HEK293 (cell line): ENCODE measurements at regions not wholly inside any gene's neighbourhood (a gene's known extent, or its start where the extent isn't known, plus 50 kb on each side); places are given as distances from the start of the nearest gene placed in this dataset.

Experiments
- CTCF ChIA-PET: fragments of 350-600 bp; formaldehyde crosslinking; extraction: SDS; loops from one replicate; lab custom pipeline; 2021; ENCODE audit warnings: antibody characterized with exemption; lab: Yijun Ruan, JAX
- POLR2A ChIA-PET: fragments of 300-600 bp; formaldehyde crosslinking; extraction: SDS; loops from one replicate; lab custom pipeline; 2020; ENCODE audit warnings: antibody characterized with exemption, inconsistent platforms; lab: Yijun Ruan, JAX
- H3K27ac ChIP-seq: fragments of 200-500 bp; sonication (Bioruptor generic); 2 replicates; pipeline ENCODE4 v1.5.1; 2014; ENCODE audit warnings: low read depth, low read length, control low read depth, inconsistent platforms; ENCODE audit errors: extremely low read depth
- H3K36me3 ChIP-seq, 2 experiments: fragments of 200-500 bp in 1 of 2; sonication (Bioruptor generic) in 1 of 2; 1 replicate in 1 of 2; 2 replicates in 1 of 2; pipeline ENCODE4 v1.5.1; 2014 to 2017; ENCODE audit warnings: inconsistent platforms in 2 of 2, low read length in 2 of 2; ENCODE audit not compliant: control insufficient read depth in 2 of 2, insufficient read depth in 1 of 2
- H3K4me1 ChIP-seq: fragments of 200-500 bp; sonication (Bioruptor generic); 2 replicates; pipeline ENCODE4 v1.5.1; 2014; ENCODE audit warnings: mild to moderate bottlenecking, low read length, inconsistent platforms; ENCODE audit not compliant: control insufficient read depth, insufficient read depth
- H3K4me3 ChIP-seq: 2 replicates; pipeline ENCODE4 v1.5.1; 2011; ENCODE audit warnings: low read depth, mild to moderate bottlenecking, control low read depth, low read length, moderate library complexity
- H3K9me3 ChIP-seq: fragments of 200-500 bp; sonication (Bioruptor generic); 2 replicates; pipeline ENCODE4 v1.5.1; 2014; ENCODE audit warnings: low read depth, low read length, inconsistent platforms; ENCODE audit not compliant: control insufficient read depth, insufficient read depth
- HOXA7 ChIP-seq: sonication (generic); formaldehyde crosslinking; IDR thresholded peaks from 2 replicates; pipeline ENCODE4 v1.8.1; 2022; ENCODE audit warnings: missing genetic modification reagents, borderline replicate concordance
- HOXC10 ChIP-seq: sonication (generic); formaldehyde crosslinking; IDR thresholded peaks from 2 replicates; pipeline ENCODE4 v1.8.1; 2023; ENCODE audit warnings: mild to moderate bottlenecking, missing genetic modification reagents
- KLF7 ChIP-seq: fragments of 450-650 bp; formaldehyde crosslinking; IDR thresholded peaks from 2 replicates; pipeline ENCODE4 v1.5.1; 2016; ENCODE audit warnings: missing biosample characterization, missing genetic modification characterization, borderline replicate concordance
- OSR2 ChIP-seq: fragments of 450-650 bp; formaldehyde crosslinking; IDR thresholded peaks from 2 replicates; pipeline ENCODE4 v1.5.1; 2016; ENCODE audit warnings: missing biosample characterization, missing genetic modification characterization
- SCRT1 ChIP-seq: fragments of 450-650 bp; formaldehyde crosslinking; IDR thresholded peaks from 2 replicates; pipeline ENCODE4 v1.5.1; 2016; ENCODE audit warnings: missing biosample characterization, missing genetic modification characterization, borderline replicate concordance
- SP7 ChIP-seq: fragments of 450-650 bp; formaldehyde crosslinking; IDR thresholded peaks from 2 replicates; pipeline ENCODE4 v1.5.1; 2016; ENCODE audit warnings: missing biosample characterization, missing genetic modification characterization
- TRIM28 ChIP-seq: IDR thresholded peaks from 2 replicates; pipeline ENCODE4 v1.6.1; 2011; ENCODE audit warnings: low read length, control low read depth, borderline replicate concordance
- ZNF133 ChIP-seq: fragments of 450-650 bp; formaldehyde crosslinking; IDR thresholded peaks from 2 replicates; pipeline ENCODE4 v1.5.1; 2016; ENCODE audit warnings: missing biosample characterization, missing genetic modification characterization
- ZNF157 ChIP-seq: fragments of 450-650 bp; formaldehyde crosslinking; IDR thresholded peaks from 2 replicates; pipeline ENCODE4 v1.5.1; 2016; ENCODE audit warnings: missing biosample characterization, missing genetic modification characterization
- ZNF16 ChIP-seq: fragments of 450-650 bp; formaldehyde crosslinking; IDR thresholded peaks from 2 replicates; pipeline ENCODE4 v1.5.1; 2016; ENCODE audit warnings: low read depth, missing biosample characterization, missing genetic modification characterization
- ZNF335 ChIP-seq: fragments of 450-650 bp; formaldehyde crosslinking; conservative IDR thresholded peaks from 2 replicates; pipeline ENCODE4 v1.5.1; 2016; ENCODE audit warnings: missing biosample characterization, missing genetic modification characterization
- ZNF350 ChIP-seq: fragments of 450-650 bp; formaldehyde crosslinking; IDR thresholded peaks from 2 replicates; pipeline ENCODE4 v1.5.0; 2017; ENCODE audit warnings: missing biosample characterization, mild to moderate bottlenecking, missing genetic modification characterization
- ZNF354C ChIP-seq: fragments of 450-650 bp; formaldehyde crosslinking; IDR thresholded peaks from 2 replicates; pipeline ENCODE4 v1.5.1; 2016; ENCODE audit warnings: missing biosample characterization, missing genetic modification characterization, low read depth, borderline replicate concordance
- ZNF416 ChIP-seq: fragments of 450-650 bp; formaldehyde crosslinking; IDR thresholded peaks from 2 replicates; pipeline ENCODE4 v1.5.1; 2016; ENCODE audit warnings: missing biosample characterization, missing genetic modification characterization
- ZNF501 ChIP-seq: fragments of 450-650 bp; formaldehyde crosslinking; IDR thresholded peaks from 2 replicates; pipeline ENCODE4 v1.5.1; 2016; ENCODE audit warnings: missing biosample characterization, missing genetic modification characterization
- ZNF585B ChIP-seq: fragments of 450-650 bp; formaldehyde crosslinking; IDR thresholded peaks from 2 replicates; pipeline ENCODE4 v1.5.1; 2016; ENCODE audit warnings: missing biosample characterization, missing genetic modification characterization
- ZNF596 ChIP-seq: fragments of 450-650 bp; IDR thresholded peaks from 2 replicates; pipeline ENCODE4 v1.5.0; 2018; ENCODE audit warnings: missing biosample characterization, mild to moderate bottlenecking, missing genetic modification characterization, moderate library complexity
- ZNF792 ChIP-seq: fragments of 450-650 bp; formaldehyde crosslinking; IDR thresholded peaks from 2 replicates; pipeline ENCODE4 v1.5.1; 2016; ENCODE audit warnings: missing biosample characterization, missing genetic modification characterization
- ZNF837 ChIP-seq: fragments of 450-650 bp; formaldehyde crosslinking; IDR thresholded peaks from 2 replicates; pipeline ENCODE4 v1.5.1; 2016; ENCODE audit warnings: missing biosample characterization, missing genetic modification characterization
- ZXDB ChIP-seq: fragments of 450-650 bp; formaldehyde crosslinking; IDR thresholded peaks from 2 replicates; pipeline ENCODE4 v1.5.1; 2016; ENCODE audit warnings: missing biosample characterization, missing genetic modification characterization
- TF ChIP-seq, protein P1 (sequence below): fragments of 450-650 bp; formaldehyde crosslinking; IDR thresholded peaks from 2 replicates; pipeline ENCODE4 v1.5.1; 2016; ENCODE audit warnings: missing biosample characterization, missing genetic modification characterization
- TF ChIP-seq, protein P2 (sequence below): fragments of 450-650 bp; formaldehyde crosslinking; IDR thresholded peaks from 2 replicates; pipeline ENCODE4 v1.5.1; 2016; ENCODE audit warnings: missing biosample characterization, missing genetic modification characterization, low read depth
- TF ChIP-seq, protein P3 (sequence below): fragments of 450-650 bp; formaldehyde crosslinking; IDR thresholded peaks from 2 replicates; pipeline ENCODE4 v1.5.1; 2016; ENCODE audit warnings: missing biosample characterization, missing genetic modification characterization
- TF ChIP-seq, protein P4 (sequence below): IDR thresholded peaks from 2 replicates; pipeline ENCODE4 v1.6.1; 2011; ENCODE audit warnings: mild to moderate bottlenecking, low read depth, low read length, borderline replicate concordance
- TF ChIP-seq, protein P5 (sequence below): fragments of 450-650 bp; formaldehyde crosslinking; IDR thresholded peaks from 2 replicates; pipeline ENCODE4 v1.5.1; 2016; ENCODE audit warnings: missing biosample characterization, missing genetic modification characterization

DNA sequence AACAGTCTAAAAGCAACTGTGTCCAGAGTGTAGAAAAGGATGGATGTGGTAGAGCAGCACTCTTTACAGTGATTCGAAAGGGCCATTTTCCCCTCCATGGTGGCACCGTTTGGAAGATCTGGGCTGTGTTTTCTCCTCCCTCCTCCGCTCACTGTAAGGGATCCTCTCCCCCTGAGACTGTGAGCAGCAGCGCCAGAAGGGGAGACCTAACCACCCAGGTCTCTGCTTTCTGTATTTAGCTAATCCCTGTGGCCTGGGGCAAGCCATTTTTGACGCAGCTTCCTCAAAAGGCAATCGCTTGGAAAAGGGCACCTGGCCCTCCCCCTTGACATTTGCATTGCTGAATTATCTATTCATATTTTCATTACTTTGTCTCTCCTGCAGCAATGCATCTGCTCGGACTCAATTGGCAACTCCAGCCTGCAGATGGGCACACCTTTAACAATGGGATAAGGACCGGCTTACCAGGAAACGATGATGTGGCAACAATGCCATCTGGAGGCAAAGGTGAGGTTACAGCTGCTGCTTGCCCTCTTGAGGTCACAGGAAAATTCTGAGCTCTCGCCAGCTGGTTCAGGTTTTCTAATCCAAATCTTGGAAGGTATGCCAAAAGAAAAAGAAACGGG lies 244.3 kb upstream of the WWC1 start (continued):
- no peak for TF ChIP-seq SCRT1 (tag by site-specific recombination)
- TF ChIP-seq, all 188 proteins: peak for 2

DNA sequence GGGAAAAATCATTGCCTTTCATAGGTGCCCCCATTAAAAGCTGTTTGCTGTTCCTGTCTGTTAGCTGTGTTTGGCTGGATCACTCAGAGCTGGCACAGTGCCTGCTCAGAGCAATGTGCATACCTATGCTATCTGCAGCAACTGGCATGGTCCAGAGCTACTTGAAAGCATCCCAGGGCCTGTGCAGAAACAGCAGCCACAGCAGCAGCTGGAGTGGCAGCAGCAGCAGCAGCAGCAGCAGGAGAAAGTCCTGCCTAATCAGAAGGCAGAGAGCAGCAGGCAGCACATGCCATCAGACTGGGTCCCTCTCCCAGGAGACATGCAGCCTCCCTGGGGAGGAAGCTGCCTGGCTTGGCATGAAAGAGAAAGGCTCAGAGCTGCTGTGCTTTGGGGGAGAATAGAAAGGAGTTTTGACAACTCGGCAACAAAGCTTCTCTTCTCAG lies 243.8 kb upstream of the WWC1 start:
- TF ChIP-seq ZNF350 (no peak), ZNF837 (tag by site-specific recombination) (no peak), ZNF596 (no peak), ZNF585B (tag by site-specific recombination) (no peak), SP7 (tag by site-specific recombination) (no peak), TRIM28 (no peak), ZNF792 (tag by site-specific recombination) (no peak), ZNF16 (tag by site-specific recombination) (no peak), KLF7 (tag by site-specific recombination) (no peak), OSR2 (tag by site-specific recombination) (no peak), ZNF157 (no peak), ZNF133 (tag by site-specific recombination) (no peak)
- TF ChIP-seq, protein P1, sequence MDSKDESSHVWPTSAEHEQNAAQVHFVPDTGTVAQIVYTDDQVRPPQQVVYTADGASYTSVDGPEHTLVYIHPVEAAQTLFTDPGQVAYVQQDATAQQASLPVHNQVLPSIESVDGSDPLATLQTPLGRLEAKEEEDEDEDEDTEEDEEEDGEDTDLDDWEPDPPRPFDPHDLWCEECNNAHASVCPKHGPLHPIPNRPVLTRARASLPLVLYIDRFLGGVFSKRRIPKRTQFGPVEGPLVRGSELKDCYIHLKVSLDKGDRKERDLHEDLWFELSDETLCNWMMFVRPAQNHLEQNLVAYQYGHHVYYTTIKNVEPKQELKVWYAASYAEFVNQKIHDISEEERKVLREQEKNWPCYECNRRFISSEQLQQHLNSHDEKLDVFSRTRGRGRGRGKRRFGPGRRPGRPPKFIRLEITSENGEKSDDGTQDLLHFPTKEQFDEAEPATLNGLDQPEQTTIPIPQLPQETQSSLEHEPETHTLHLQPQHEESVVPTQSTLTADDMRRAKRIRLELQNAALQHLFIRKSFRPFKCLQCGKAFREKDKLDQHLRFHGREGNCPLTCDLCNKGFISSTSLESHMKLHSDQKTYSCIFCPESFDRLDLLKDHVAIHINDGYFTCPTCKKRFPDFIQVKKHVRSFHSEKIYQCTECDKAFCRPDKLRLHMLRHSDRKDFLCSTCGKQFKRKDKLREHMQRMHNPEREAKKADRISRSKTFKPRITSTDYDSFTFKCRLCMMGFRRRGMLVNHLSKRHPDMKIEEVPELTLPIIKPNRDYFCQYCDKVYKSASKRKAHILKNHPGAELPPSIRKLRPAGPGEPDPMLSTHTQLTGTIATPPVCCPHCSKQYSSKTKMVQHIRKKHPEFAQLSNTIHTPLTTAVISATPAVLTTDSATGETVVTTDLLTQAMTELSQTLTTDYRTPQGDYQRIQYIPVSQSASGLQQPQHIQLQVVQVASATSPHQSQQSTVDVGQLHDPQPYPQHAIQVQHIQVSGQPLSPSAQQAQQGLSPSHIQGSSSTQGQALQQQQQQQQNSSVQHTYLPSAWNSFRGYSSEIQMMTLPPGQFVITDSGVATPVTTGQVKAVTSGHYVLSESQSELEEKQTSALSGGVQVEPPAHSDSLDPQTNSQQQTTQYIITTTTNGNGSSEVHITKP (tag by site-specific recombination): no peak
- TF ChIP-seq, protein P2, sequence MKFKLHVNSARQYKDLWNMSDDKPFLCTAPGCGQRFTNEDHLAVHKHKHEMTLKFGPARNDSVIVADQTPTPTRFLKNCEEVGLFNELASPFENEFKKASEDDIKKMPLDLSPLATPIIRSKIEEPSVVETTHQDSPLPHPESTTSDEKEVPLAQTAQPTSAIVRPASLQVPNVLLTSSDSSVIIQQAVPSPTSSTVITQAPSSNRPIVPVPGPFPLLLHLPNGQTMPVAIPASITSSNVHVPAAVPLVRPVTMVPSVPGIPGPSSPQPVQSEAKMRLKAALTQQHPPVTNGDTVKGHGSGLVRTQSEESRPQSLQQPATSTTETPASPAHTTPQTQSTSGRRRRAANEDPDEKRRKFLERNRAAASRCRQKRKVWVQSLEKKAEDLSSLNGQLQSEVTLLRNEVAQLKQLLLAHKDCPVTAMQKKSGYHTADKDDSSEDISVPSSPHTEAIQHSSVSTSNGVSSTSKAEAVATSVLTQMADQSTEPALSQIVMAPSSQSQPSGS: no peak
- Histone ChIP-seq H3K27ac (no peak overlapping the region), H3K36me3 (no peaks in the 10 kb centered on the region), H3K4me3 (no peak overlapping the region), H3K4me1 (no peaks in the 10 kb centered on the region), H3K9me3 (no peaks in the 10 kb centered on the region)
- ChIA-PET CTCF (interaction anchor here (0.5 to 1.6 kb wide), 27 partner anchors 8 to 1379 kb away, joined by 3 to 8 read pairs (median 3); no protein-coding TSS in a partner anchor), POLR2A (no interaction called here)

DNA sequence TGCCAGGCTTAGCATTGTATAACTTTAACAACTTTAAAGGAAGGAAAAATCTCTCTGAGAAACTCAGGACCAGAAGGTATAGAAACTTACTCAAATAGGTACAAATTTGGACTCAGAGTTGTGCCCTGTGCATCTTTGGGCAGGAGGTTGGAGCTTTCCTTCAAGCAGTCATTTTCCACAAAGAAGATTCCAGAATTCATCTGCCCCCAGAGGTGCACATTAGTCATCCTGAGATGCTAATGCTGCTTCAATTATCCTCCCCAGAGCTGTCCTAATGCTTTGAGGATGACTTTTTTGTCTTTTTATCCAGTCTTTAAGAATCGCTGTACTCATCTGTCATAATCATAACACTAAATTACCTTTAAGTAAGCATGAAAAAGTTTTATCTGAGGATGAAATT lies 243.0 kb upstream of the WWC1 start:
- H3K4me3 ChIP-seq: no peak overlapping the region
- H3K36me3 ChIP-seq: no peaks in the 10 kb centered on the region
- ChIA-PET CTCF (interaction anchor here (0.6 to 1.2 kb wide), 9 partner anchors 23 to 1171 kb away, joined by 3 to 4 read pairs (median 3); no protein-coding TSS in a partner anchor), POLR2A (no interaction called here)
- no peaks in the 10 kb centered on the region for H3K9me3 ChIP-seq
- H3K4me1 ChIP-seq: no peaks in the 10 kb centered on the region
- no peak overlapping the region for H3K27ac ChIP-seq
- TF ChIP-seq ZNF16 (tag by site-specific recombination) (no peak), ZNF501 (tag by site-specific recombination) (no peak), ZNF354C (tag by site-specific recombination) (no peak), ZXDB (tag by site-specific recombination) (no peak), ZNF416 (tag by site-specific recombination) (no peak), ZNF335 (tag by site-specific recombination) (no peak), HOXA7 (CRISPR knock-in tag) (no peak), HOXC10 (no peak), SP7 (tag by site-specific recombination) (no peak)
- TF ChIP-seq, protein P3, sequence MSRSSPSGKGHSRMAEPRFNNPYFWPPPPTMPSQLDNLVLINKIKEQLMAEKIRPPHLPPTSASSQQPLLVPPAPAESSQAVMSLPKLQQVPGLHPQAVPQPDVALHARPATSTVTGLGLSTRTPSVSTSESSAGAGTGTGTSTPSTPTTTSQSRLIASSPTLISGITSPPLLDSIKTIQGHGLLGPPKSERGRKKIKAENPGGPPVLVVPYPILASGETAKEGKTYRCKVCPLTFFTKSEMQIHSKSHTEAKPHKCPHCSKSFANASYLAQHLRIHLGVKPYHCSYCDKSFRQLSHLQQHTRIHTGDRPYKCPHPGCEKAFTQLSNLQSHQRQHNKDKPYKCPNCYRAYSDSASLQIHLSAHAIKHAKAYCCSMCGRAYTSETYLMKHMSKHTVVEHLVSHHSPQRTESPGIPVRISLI (tag by site-specific recombination): no peak
- TF ChIP-seq, protein P4, sequence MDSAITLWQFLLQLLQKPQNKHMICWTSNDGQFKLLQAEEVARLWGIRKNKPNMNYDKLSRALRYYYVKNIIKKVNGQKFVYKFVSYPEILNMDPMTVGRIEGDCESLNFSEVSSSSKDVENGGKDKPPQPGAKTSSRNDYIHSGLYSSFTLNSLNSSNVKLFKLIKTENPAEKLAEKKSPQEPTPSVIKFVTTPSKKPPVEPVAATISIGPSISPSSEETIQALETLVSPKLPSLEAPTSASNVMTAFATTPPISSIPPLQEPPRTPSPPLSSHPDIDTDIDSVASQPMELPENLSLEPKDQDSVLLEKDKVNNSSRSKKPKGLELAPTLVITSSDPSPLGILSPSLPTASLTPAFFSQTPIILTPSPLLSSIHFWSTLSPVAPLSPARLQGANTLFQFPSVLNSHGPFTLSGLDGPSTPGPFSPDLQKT: no peak
- TF ChIP-seq, protein P5, sequence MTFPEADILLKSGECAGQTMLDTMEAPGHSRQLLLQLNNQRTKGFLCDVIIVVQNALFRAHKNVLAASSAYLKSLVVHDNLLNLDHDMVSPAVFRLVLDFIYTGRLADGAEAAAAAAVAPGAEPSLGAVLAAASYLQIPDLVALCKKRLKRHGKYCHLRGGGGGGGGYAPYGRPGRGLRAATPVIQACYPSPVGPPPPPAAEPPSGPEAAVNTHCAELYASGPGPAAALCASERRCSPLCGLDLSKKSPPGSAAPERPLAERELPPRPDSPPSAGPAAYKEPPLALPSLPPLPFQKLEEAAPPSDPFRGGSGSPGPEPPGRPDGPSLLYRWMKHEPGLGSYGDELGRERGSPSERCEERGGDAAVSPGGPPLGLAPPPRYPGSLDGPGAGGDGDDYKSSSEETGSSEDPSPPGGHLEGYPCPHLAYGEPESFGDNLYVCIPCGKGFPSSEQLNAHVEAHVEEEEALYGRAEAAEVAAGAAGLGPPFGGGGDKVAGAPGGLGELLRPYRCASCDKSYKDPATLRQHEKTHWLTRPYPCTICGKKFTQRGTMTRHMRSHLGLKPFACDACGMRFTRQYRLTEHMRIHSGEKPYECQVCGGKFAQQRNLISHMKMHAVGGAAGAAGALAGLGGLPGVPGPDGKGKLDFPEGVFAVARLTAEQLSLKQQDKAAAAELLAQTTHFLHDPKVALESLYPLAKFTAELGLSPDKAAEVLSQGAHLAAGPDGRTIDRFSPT (tag by site-specific recombination): no peak
